SK-N-SH (cell line): ENCODE measurements at regions not wholly inside any gene's neighbourhood (a gene's known extent, or its start where the extent isn't known, plus 50 kb on each side); places are given as distances from the start of the nearest gene placed in this dataset.

Source experiments
- CTCF ChIA-PET: fragments of 300-600, 350-600 bp; formaldehyde crosslinking; extraction: SDS; loops from one replicate; lab custom pipeline; 2021; lab: Yijun Ruan, JAX
- POLR2A ChIA-PET: fragments of 350-600 bp; sonication (Branson Sonifier 250); formaldehyde crosslinking; extraction: SDS; loops from one replicate; lab custom pipeline; 2020; ENCODE audit warnings: antibody characterized with exemption, inconsistent platforms; lab: Yijun Ruan, JAX
- DNase-seq: peaks from one replicate; pipeline ENCODE4 v3.0.0; 2012
- H2AFZ ChIP-seq: fragments of 200-600 bp; sonication (generic); 2 replicates; pipeline ENCODE4 v1.8.1; 2016; ENCODE audit warnings: antibody characterized with exemption, mild to moderate bottlenecking, low read depth
- H3F3A ChIP-seq: fragments of 200-600 bp; sonication (generic); replicated peaks from 2 replicates; pipeline ENCODE3; 2016; ENCODE audit warnings: antibody characterized with exemption, mild to moderate bottlenecking; ENCODE audit not compliant: insufficient read depth
- H3K27ac ChIP-seq, 2 experiments: fragments of 200-500 bp in 1 of 2; fragments of 200-600 bp in 1 of 2; sonication (Bioruptor generic) in 1 of 2; sonication (generic), shearing (Covaris generic) in 1 of 2; 2 replicates each; pipeline versions ENCODE4 v1.5.1 to v1.6.1; 2014 to 2016; ENCODE audit warnings: low read depth in 2 of 2, inconsistent platforms in 1 of 2, low read length in 1 of 2, mild to moderate bottlenecking in 1 of 2, mixed read lengths in 1 of 2
- H3K27me3 ChIP-seq: fragments of 200-600 bp; sonication (generic), shearing (Covaris generic); 2 replicates; pipeline ENCODE4 v1.6.1; 2016; ENCODE audit warnings: mixed run types; ENCODE audit not compliant: insufficient read depth
- H3K36me3 ChIP-seq, 2 experiments: fragments of 200-500 bp in 1 of 2; fragments of 200-600 bp in 1 of 2; sonication (Bioruptor generic) in 1 of 2; sonication (generic) in 1 of 2; replicated peaks in 1 of 2; 2 replicates each; pipeline versions ENCODE3 to v1.5.1; 2014 to 2016; ENCODE audit warnings: low read length in 1 of 2, mild to moderate bottlenecking in 1 of 2; ENCODE audit not compliant: insufficient read depth in 2 of 2, control insufficient read depth in 1 of 2
- H3K4me1 ChIP-seq, 2 experiments: fragments of 200-500 bp in 1 of 2; fragments of 200-600 bp in 1 of 2; sonication (Bioruptor generic) in 1 of 2; sonication (generic), shearing (Covaris generic) in 1 of 2; 2 replicates each; pipeline versions ENCODE4 v1.5.1 to v1.6.1; 2014 to 2016; ENCODE audit warnings: low read depth in 1 of 2, low read length in 1 of 2, mixed run types in 1 of 2; ENCODE audit not compliant: insufficient read depth in 2 of 2, control insufficient read depth in 1 of 2
- H3K4me2 ChIP-seq: fragments of 200-600 bp; sonication (generic), shearing (Covaris generic); 2 replicates; pipeline ENCODE4 v1.6.1; 2017; ENCODE audit warnings: mixed run types
- H3K4me3 ChIP-seq, 2 experiments: fragments of 200-500 bp in 1 of 2; fragments of 200-600 bp in 1 of 2; sonication (Bioruptor generic) in 1 of 2; sonication (generic), shearing (Covaris generic) in 1 of 2; 2 replicates each; pipeline versions ENCODE4 v1.5.1 to v1.8.1; 2014 to 2016; ENCODE audit warnings: low read depth in 2 of 2, inconsistent platforms in 1 of 2, low read length in 1 of 2, mild to moderate bottlenecking in 1 of 2, mixed read lengths in 1 of 2, moderate library complexity in 1 of 2
- H3K79me2 ChIP-seq: fragments of 200-600 bp; sonication (generic); 2 replicates; pipeline ENCODE4 v1.8.1; 2017; ENCODE audit warnings: mild to moderate bottlenecking; ENCODE audit not compliant: insufficient read depth
- H3K9ac ChIP-seq: fragments of 200-600 bp; sonication (generic); 2 replicates; pipeline ENCODE4 v1.6.1; 2017; ENCODE audit warnings: mixed run types
- H3K9me2 ChIP-seq: fragments of 200-600 bp; sonication (generic); 2 replicates; pipeline ENCODE4 v1.6.1; 2017; ENCODE audit warnings: mixed run types
- H3K9me3 ChIP-seq: fragments of 200-600 bp; sonication (generic); 2 replicates; pipeline ENCODE4 v1.6.1; 2017; ENCODE audit warnings: mixed run types, mild to moderate bottlenecking, moderate library complexity
- H4K20me1 ChIP-seq: fragments of 200-600 bp; sonication (generic); 2 replicates; pipeline ENCODE4 v1.6.1; 2017; ENCODE audit warnings: mild to moderate bottlenecking, mixed run types; ENCODE audit not compliant: insufficient read depth
- CHD2 ChIP-seq: fragments of 150-350 bp; IDR thresholded peaks from 2 replicates; pipeline ENCODE4 v1.6.1; 2018; ENCODE audit warnings: low read length; ENCODE audit not compliant: partially characterized antibody
- EZH2phosphoT487 ChIP-seq: fragments of 200-600 bp; sonication (generic); IDR thresholded peaks from 2 replicates; pipeline ENCODE4 v1.6.1; 2017; ENCODE audit warnings: low read depth, mixed run types, mild to moderate bottlenecking, antibody characterized with exemption, moderate library complexity, borderline replicate concordance
- FOSL2 ChIP-seq: IDR thresholded peaks from 2 replicates; pipeline ENCODE4 v1.4.0; 2012; ENCODE audit warnings: low read depth, mild to moderate bottlenecking, moderate library complexity, borderline replicate concordance
- FOXJ3 ChIP-seq: sonication (generic); formaldehyde crosslinking; IDR thresholded peaks from 2 replicates; pipeline ENCODE4 v1.5.1; 2020; ENCODE audit warnings: mild to moderate bottlenecking, missing genetic modification reagents
- GABPA ChIP-seq: IDR thresholded peaks from 2 replicates; pipeline ENCODE4 v1.4.0; 2012; ENCODE audit warnings: low read depth, mild to moderate bottlenecking
- MEF2A ChIP-seq: IDR thresholded peaks from 2 replicates; pipeline ENCODE4 v1.4.0; 2012; ENCODE audit warnings: low read depth, borderline replicate concordance
- NRF1 ChIP-seq: IDR thresholded peaks from 2 replicates; pipeline ENCODE4 v1.6.1; 2012; ENCODE audit warnings: low read depth, mild to moderate bottlenecking, low read length
- PBX3 ChIP-seq: IDR thresholded peaks from 2 replicates; pipeline ENCODE4; 2012
- POLR2AphosphoS5 ChIP-seq: IDR thresholded peaks from 2 replicates; pipeline ENCODE4 v1.6.1; 2012; ENCODE audit warnings: low read depth, low read length
- RFX5 ChIP-seq: IDR thresholded peaks from 2 replicates; pipeline ENCODE4 v1.6.1; 2012; ENCODE audit warnings: mild to moderate bottlenecking, improper control_type of control experiment, low read length
- TAF1 ChIP-seq: IDR thresholded peaks from 2 replicates; pipeline ENCODE4 v1.6.1; 2012; ENCODE audit warnings: low read depth, mild to moderate bottlenecking, low read length, moderate library complexity, borderline replicate concordance
- TCF12 ChIP-seq: IDR thresholded peaks from 2 replicates; pipeline ENCODE4 v1.4.0; 2012
- USF2 ChIP-seq: fragments of 150-350 bp; IDR thresholded peaks from 2 replicates; pipeline ENCODE4 v1.6.1; 2017; ENCODE audit warnings: antibody characterized with exemption, low read length, low read depth, borderline replicate concordance
- WGBS: methylation state at CpG from one replicate; pipeline ENCODE4 v1.1.6; 2017; ENCODE audit warnings: low lambda C conversion rate; 5-methylcytosine and 5-hydroxymethylcytosine counted together

GRCh38 chr11:134733646-134734045, 321.6 kb upstream of the B3GAT1 start:
- H3K4me1 ChIP-seq, result peaks cover 0 to 2% of the 10 kb centered on the region in 2 experiments; a peak in 1 of 4 replicates
- no peak overlapping the region for H2AFZ ChIP-seq
- CTCF ChIA-PET, result no interaction called here
- H3F3A ChIP-seq, result no peaks in the 10 kb centered on the region
- H3K79me2 ChIP-seq, result no peaks in the 10 kb centered on the region
- no peaks in the 10 kb centered on the region for H3K36me3 ChIP-seq
- H4K20me1 ChIP-seq, result no peaks in the 10 kb centered on the region
- DNase-seq, result no peak
- TF ChIP-seq FOXJ3 (CRISPR knock-in tag) (no peak), CHD2 (no peak), PBX3 (no peak), EZH2phosphoT487 (no peak), MEF2A (no peak), RFX5 (no peak), TCF12 (no peak), TAF1 (no peak), POLR2AphosphoS5 (no peak), USF2 (no peak), FOSL2 (no peak)
- no peak overlapping the region for H3K4me2 ChIP-seq
- WGBS, result 44% methylated on average over 9 of the region's 9 CpGs
- H3K4me3 ChIP-seq, result no peak overlapping the region
- no peak overlapping the region for H3K27ac ChIP-seq
- POLR2A ChIA-PET, result no interaction called here
- H3K9me3 ChIP-seq, result no peaks in the 10 kb centered on the region
- H3K9me2 ChIP-seq, result no peaks in the 10 kb centered on the region
- no peaks in the 10 kb centered on the region for H3K27me3 ChIP-seq
- H3K9ac ChIP-seq, result no peak overlapping the region

GRCh38 chr11:134731213-134731961, 319.3 kb upstream of the B3GAT1 start:
- no peak overlapping the region for H3K27ac ChIP-seq
- DNase-seq, result no peak
- no peaks in the 10 kb centered on the region for H3K36me3 ChIP-seq
- no peak overlapping the region for H3K4me3 ChIP-seq
- no peaks in the 10 kb centered on the region for H3K9me3 ChIP-seq
- H3F3A ChIP-seq, result no peaks in the 10 kb centered on the region
- H3K27me3 ChIP-seq, result no peaks in the 10 kb centered on the region
- ChIA-PET CTCF (no interaction called here), POLR2A (no interaction called here)
- no peaks in the 10 kb centered on the region for H4K20me1 ChIP-seq
- H3K79me2 ChIP-seq, result no peaks in the 10 kb centered on the region
- H3K9me2 ChIP-seq, result no peaks in the 10 kb centered on the region
- H3K9ac ChIP-seq, result no peak overlapping the region
- 39% methylated on average over 9 of the region's 9 CpGs for WGBS
- H3K4me1 ChIP-seq, result peaks cover 0 to 2% of the 10 kb centered on the region in 2 experiments; a peak in 1 of 4 replicates
- H2AFZ ChIP-seq, result no peak overlapping the region
- TF ChIP-seq GABPA (no peak), NRF1 (no peak), USF2 (no peak), PBX3 (no peak)
- H3K4me2 ChIP-seq, result no peak overlapping the region
